SK-N-SH (cell line): ENCODE measurements at regions not wholly inside any gene's neighbourhood (a gene's known extent, or its start where the extent isn't known, plus 50 kb on each side); places are given as distances from the start of the nearest gene placed in this dataset.

Source experiments
- EP300 ChIP-seq, 2 experiments: IDR thresholded peaks; 2 replicates each; pipeline versions ENCODE4 v1.4.0 to v1.6.1; 2012; ENCODE audit warnings: borderline replicate concordance in 1 of 2, low read depth in 1 of 2, low read length in 1 of 2
- SMC3 ChIP-seq: IDR thresholded peaks from 2 replicates; pipeline ENCODE4 v1.6.1; 2012; ENCODE audit warnings: low read depth, low read length, improper control_type of control experiment

DNA sequence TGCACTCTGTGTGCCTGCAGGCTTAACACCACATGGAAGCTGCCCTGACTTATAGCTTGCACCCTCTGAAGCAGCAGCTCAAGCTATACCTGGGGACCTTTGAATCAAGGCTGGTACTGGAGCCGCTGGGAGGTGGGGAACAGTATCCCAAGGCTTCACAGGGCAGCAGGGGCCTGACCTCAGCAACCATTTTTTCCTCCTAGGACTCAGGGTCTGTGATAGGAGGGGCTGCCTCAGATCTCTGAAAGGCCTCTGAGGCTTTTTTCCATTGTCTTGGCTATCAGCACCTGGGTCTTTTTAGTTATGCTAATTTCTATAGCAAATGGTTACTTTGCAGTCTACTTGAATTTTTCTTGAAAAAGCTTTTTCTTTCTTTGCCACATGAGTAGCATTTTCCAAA lies 80.2 kb upstream of the OPRM1 start:
- no peak for TF ChIP-seq EP300 (IDR thresholded peaks at IDR 0.05; ENCODE audit: borderline replicate concordance in 1 of 2, low read depth in 1 of 2, low read length in 1 of 2)
- no peak for TF ChIP-seq SMC3
